ENCODE measurements at regions not wholly inside any gene's neighbourhood (a gene's known extent, or its start where the extent isn't known, plus 50 kb on each side); places are given as distances from the start of the nearest gene placed in this dataset.

DNA sequence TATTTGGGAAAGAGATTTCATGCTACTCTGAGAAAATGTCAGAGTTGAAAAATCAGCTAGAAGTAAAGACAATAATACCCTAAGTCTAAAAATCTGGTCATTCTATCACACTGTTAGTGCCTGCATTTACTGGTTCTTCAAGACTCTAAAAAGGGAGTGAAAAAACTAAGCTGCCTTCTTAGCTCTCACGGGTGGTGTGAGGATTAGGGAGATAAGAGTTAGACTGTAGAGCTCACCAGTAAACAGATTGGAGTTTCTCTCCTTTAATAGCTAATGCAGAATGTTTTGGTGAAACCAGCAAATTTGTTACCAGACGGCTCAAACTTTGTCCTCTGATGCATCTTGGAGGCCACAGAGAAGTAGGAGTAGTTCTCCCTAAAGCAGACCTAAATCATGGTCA lies 135.0 kb upstream of the OTX2 start:
- no peaks in the 10 kb centered on the region for H3K36me3 Mint-ChIP-seq

DNA sequence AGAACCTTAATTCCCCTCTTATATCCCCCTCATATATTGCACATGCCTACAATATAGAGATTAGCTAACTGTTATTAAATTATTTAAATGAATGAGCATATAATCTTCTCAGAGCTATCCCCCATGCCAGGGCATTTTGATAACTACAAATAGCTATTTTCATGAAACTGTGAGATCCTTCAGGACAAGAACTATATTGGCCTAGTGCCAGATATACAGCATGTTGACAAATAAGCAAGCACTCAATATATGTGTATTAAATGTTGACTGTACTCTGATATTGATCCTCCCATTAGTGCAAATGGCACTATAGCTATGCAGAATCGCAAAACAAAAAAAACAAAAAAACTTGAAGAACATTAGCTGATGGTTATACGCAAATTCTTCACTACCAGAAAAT lies 134.1 kb upstream of the OTX2 start:
- Mint-ChIP-seq H3K4me3 (no peak overlapping the region), H3K4me1 (no peaks in the 10 kb centered on the region), H3K27ac (no peak overlapping the region), H3K9me3 (peaks cover 13% of the 10 kb centered on the region), H3K36me3 (no peaks in the 10 kb centered on the region)
- DNase-seq (ENCODE audit: low spot score in 2 of 2) = no peak
- ATAC-seq = no peak

More for the DNA sequence above, 135.0 kb upstream of the OTX2 start:
- peaks cover 10% of the 10 kb centered on the region for H3K9me3 Mint-ChIP-seq
- H3K4me3 Mint-ChIP-seq = no peak overlapping the region
- DNase-seq (ENCODE audit: low spot score in 2 of 2) (no peak), ATAC-seq (no peak)
- H3K27ac Mint-ChIP-seq = no peak overlapping the region
- H3K4me1 Mint-ChIP-seq = no peaks in the 10 kb centered on the region

DNA sequence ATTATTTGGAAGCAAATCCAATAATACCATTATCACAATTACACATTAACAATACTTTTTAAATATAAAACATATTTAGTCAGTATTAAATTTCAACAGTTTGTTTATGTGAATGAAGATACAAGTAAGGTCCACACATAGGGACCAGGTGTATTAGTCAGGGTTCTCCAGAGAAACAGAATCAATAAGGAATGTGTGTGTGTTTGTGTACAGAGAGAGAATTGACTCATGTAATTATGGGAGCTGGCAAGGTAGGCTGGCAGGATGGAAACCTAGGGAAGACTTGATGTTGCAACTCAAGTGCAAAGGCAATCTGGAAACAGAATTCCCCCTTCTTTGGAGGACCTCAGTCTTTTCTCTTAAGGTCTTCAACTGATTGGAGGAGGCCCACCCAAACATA lies 123.2 kb upstream of the OTX2 start:
- Mint-ChIP-seq H3K27ac (no peak overlapping the region), H3K9me3 (peaks cover 4% of the 10 kb centered on the region)

DNA sequence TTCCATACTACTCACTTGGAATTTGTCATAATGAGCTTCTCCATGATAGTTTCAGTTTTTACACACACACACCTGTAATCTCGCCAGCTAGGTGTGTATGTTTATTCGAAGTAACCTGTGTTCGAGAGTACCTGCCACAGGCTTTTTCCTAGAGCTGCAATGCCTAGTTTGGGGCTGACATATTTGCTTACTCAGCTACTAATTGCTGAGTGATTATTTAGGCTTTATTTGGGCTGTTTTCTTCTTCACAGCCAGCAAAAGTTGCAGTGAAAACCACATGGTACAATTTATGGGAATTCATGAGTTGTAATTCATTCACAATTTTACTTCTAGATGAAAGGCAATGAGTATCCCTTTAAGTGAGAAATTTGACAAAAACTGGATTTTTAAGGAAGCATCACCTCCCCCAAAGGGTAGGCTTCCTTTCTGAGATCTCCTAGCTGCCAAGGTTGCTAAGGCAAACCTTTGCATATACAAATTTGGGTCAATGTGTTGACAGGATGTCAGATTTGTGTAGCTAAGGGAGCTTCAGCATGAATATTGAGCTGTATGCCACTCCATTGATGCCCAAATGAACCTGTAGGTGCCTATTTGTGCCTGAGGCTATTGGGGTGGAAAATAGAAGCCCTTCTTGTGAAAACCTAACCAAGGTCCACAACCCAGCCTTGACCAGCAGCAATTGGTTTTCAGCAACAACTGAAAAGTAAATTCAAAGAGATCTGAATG lies 108.7 kb upstream of the OTX2 start:
- Mint-ChIP-seq H3K36me3 (no peaks in the 10 kb centered on the region), H3K27ac (no peak overlapping the region), H3K9me3 (peaks cover 4% of the 10 kb centered on the region), H3K4me1 (no peaks in the 10 kb centered on the region), H3K4me3 (no peak overlapping the region)
- no peak for ATAC-seq
- DNase-seq (ENCODE audit: low spot score in 2 of 2) = no peak

More for the DNA sequence above, 123.2 kb upstream of the OTX2 start:
- H3K4me1 Mint-ChIP-seq = no peaks in the 10 kb centered on the region
- H3K4me3 Mint-ChIP-seq = no peak overlapping the region
- DNase-seq (ENCODE audit: low spot score in 2 of 2) (no peak), ATAC-seq (no peak)
- H3K36me3 Mint-ChIP-seq = no peaks in the 10 kb centered on the region

DNA sequence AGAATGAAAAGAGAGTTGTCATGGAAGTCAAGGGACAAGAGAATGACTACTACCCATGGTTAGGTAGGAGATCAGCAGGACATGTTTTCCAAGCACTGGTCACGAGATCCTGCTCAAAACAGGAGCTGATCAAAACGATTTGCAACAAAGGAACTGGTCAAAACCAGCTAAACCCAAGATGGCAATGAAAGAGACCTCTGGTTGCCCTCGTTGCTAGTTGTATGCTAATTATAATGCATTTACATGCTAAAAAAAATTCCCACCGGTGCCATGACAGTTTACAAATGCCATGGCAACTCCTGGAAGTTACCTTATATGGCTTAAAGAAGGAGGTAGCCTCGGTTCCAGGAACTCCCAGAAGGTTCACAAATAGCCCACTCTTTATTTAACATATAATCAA lies 95.0 kb upstream of the OTX2 start:
- H3K4me3 Mint-ChIP-seq = no peak overlapping the region
- no peak overlapping the region for H3K27ac Mint-ChIP-seq
- no peaks in the 10 kb centered on the region for H3K4me1 Mint-ChIP-seq
- ATAC-seq = no peak
- H3K36me3 Mint-ChIP-seq = no peaks in the 10 kb centered on the region
- H3K9me3 Mint-ChIP-seq = peaks cover 5% of the 10 kb centered on the region
- no peak for DNase-seq (ENCODE audit: low spot score in 2 of 2)

DNA sequence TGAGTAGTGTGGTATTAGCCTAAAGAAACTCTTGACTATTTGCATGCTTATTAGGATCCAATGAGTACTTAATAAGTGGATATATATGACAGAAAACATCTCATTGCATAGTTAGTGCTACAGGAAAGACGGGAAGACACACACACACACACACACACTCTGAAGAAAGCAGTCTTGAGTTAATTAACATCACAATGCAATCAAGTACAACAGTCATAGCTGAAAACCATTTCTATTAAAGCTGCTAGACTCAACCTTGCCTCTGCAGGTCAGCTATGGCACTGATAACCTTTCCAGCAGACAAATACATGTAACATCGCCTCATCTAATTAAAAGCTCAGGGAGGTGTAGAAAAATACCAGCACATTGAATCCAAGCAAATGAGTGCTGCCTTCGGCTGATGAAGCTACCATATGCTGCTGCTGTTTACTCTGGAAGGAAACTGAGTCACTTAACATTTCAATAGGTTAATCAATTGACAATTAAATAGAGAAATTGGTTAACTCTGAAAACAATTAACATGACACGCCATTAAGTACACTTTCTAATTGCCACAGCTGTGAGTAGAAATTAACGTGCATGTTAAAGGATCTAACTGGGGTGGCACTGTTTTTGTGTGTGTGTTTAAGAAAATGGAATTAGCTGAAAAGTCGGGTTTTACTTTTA lies 93.2 kb upstream of the OTX2 start:
- no peaks in the 10 kb centered on the region for H3K36me3 Mint-ChIP-seq
- no peaks in the 10 kb centered on the region for H3K4me1 Mint-ChIP-seq
- DNase-seq (ENCODE audit: low spot score in 2 of 2) (no peak), ATAC-seq (no peak)
- H3K27ac Mint-ChIP-seq = no peak overlapping the region
- no peak overlapping the region for H3K4me3 Mint-ChIP-seq
- peaks cover 5% of the 10 kb centered on the region for H3K9me3 Mint-ChIP-seq

DNA sequence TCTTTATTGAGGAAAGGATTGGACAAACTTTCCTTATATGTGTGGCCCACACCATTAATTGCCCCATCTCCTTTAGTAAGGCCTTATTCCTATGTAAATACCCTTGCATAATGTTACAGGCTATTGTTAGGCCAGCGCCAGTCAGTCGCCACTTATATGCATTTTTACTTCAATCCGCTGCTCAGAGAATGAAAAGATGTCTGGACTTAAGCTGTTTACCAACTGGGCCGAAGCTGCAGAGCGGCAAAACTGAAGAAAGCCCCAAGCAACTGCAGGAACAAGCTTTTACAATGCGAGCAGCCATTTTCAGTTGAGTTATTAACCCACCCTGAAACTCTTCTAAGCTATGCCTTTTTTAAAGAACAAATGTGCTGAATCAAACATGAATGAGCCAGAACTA lies 92.1 kb upstream of the OTX2 start:
- ATAC-seq (no peak), DNase-seq (ENCODE audit: low spot score in 2 of 2) (no peak)
- Mint-ChIP-seq H3K4me1 (no peaks in the 10 kb centered on the region), H3K4me3 (no peak overlapping the region), H3K9me3 (peaks cover 5% of the 10 kb centered on the region), H3K27ac (no peak overlapping the region), H3K36me3 (no peaks in the 10 kb centered on the region)

DNA sequence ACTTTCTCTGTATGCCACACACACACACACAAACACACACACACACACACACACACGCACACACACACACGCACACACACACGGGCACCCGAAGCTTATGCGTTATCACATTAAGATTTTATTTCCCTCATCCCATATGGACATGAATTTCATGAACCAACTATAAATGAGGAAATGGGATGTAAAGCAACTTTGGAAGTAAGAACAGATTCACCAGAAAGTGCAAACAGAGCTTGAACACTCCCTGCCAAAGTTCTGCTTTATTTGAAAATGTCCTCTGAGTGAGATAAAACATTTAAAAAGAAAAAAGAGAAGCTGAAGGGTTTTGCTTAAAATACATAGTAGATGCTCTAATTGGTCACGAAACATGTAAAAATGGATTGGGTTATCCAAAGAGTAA lies 90.4 kb upstream of the OTX2 start:
- Mint-ChIP-seq H3K27ac (no peak overlapping the region), H3K36me3 (no peaks in the 10 kb centered on the region), H3K4me3 (no peak overlapping the region), H3K9me3 (peaks cover 3% of the 10 kb centered on the region), H3K4me1 (no peaks in the 10 kb centered on the region)
- ATAC-seq (no peak), DNase-seq (ENCODE audit: low spot score in 2 of 2) (no peak)

DNA sequence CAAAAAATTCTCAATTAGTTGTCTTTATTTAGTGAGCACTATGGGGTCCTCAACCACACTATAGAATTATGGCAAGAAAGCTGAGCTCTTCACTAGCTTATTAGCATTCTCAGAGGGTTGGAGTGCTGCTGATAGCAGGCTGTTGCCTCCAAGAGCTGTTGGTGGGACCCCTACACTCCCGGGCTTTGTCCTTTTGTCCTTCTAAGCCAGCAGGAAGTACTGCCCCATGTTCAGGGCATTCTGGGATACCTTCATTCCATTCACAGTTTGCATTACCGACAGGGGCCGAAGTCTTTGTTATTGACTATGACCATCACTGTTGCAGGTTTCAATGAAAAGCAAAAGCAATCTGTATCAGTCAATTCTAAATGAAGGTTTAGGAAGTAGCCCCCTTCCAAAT lies 89.5 kb upstream of the OTX2 start:
- Mint-ChIP-seq H3K36me3 (no peaks in the 10 kb centered on the region), H3K4me1 (no peaks in the 10 kb centered on the region), H3K27ac (no peak overlapping the region), H3K4me3 (no peak overlapping the region), H3K9me3 (peaks cover 2% of the 10 kb centered on the region)
- DNase-seq (ENCODE audit: low spot score in 2 of 2) (no peak), ATAC-seq (no peak)

DNA sequence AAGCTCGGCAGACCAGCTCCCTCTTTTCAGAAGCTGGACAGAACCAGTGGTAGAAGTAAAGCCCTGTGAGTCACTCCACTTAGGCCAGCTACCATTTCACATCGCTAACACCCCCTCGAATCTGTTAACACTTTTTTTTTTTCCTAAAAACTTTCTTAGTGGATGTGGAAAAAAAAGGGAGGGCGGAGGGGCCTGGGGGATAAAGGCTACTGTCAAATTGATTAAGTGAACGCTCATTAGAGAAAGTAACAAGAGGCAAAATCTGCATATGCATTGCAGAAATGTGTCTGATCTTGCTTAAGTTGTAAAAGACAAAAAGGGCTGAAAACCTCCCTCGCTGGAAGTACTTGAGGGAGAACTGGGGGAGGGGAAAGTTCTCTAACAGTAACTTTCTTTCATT lies 86.6 kb upstream of the OTX2 start:
- Mint-ChIP-seq H3K36me3 (no peaks in the 10 kb centered on the region), H3K4me1 (no peaks in the 10 kb centered on the region), H3K4me3 (no peak overlapping the region), H3K27ac (no peak overlapping the region), H3K9me3 (peaks cover 2% of the 10 kb centered on the region)
- no peak for DNase-seq (ENCODE audit: low spot score in 2 of 2)
- no peak for ATAC-seq

DNA sequence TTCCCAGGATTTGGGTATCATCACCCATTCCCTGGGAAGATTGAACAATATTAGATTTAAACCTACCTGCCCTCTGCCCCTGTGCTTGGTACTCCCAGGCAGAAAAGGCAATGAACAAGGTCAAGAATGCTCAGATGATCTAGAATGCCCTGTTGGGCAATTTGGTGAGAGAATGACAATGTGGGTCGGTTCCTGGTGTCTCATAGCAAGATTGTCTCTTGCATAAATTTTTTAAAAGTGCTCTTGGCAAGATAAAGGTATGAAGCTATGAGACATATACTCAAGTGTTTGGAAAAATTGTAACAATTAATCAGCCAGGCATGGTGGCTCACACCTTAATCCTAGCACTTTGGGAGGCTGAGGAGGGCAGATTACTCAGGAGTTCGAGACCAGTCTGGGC lies 86.0 kb upstream of the OTX2 start:
- no peak for ATAC-seq
- Mint-ChIP-seq H3K9me3 (peaks cover 2% of the 10 kb centered on the region), H3K4me3 (no peak overlapping the region), H3K27ac (no peak overlapping the region), H3K4me1 (no peaks in the 10 kb centered on the region), H3K36me3 (no peaks in the 10 kb centered on the region)
- no peak for DNase-seq (ENCODE audit: low spot score in 2 of 2)

DNA sequence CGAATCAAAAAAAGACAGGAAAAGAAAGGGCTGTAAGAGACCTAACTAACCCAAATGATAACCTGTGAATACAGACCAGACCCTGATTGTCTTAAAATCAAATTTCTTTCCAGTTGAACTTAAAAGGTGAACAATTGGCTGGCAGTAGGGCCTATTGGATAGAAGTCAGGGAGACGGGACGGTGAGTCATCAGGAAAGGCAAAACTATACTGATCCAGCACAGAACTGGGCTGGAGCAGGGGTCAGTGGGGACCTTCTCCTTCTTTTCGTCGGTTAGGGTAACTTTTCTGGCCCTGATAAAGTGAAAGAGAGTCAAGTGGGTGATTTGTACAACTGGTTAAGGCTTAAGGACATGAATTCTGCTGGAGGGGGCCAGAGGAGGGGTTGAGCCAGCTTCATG lies 84.9 kb upstream of the OTX2 start:
- Mint-ChIP-seq H3K4me3 (no peak overlapping the region), H3K9me3 (peaks cover 2% of the 10 kb centered on the region), H3K4me1 (no peaks in the 10 kb centered on the region), H3K27ac (no peak overlapping the region), H3K36me3 (no peaks in the 10 kb centered on the region)
- no peak for DNase-seq (ENCODE audit: low spot score in 2 of 2)
- ATAC-seq = no peak

DNA sequence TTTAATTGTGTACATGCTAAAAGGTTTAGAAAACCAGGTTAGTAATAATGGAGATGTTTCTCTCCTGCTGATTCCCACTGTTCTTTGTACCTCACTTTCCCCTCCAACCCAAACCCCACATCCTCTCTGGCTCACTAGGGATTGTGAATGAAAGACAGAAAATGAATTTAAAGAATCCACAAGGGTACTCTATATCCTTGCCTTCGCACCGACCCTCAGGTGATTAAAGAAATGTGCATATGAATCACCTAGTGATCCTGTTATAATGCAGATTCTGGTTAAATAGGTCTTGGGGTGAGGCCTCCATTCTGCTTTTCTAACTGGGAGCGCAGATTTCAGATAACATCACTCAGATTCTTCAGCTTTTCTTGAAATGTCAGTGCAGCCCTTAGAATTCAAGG lies 84.3 kb upstream of the OTX2 start:
- H3K9me3 Mint-ChIP-seq = peaks cover 2% of the 10 kb centered on the region
- no peaks in the 10 kb centered on the region for H3K36me3 Mint-ChIP-seq
- no peak for ATAC-seq
- no peak overlapping the region for H3K4me3 Mint-ChIP-seq
- no peaks in the 10 kb centered on the region for H3K4me1 Mint-ChIP-seq
- no peak for DNase-seq (ENCODE audit: low spot score in 2 of 2)
- no peak overlapping the region for H3K27ac Mint-ChIP-seq

DNA sequence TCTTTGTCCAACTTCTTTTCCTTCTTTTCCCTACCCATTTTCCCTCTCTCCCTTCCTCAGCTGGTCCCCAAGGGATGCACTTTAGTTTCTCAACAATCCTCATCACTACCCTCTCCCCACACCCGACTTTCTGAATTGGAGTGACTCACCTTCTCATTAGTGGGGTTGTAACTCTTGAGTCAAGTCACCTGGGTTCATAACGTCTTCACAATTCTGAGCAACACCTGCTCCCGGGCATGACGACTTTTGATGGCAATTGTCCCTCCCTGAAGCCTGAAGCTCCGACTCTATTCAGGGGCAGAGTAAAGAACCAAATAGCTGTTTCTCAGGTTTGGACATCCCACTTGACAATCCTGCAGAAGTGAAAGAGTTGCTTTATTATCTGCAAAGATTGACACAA lies 82.7 kb upstream of the OTX2 start:
- H3K27ac Mint-ChIP-seq = no peak overlapping the region
- no peaks in the 10 kb centered on the region for H3K4me1 Mint-ChIP-seq
- DNase-seq (ENCODE audit: low spot score in 2 of 2) = no peak
- H3K9me3 Mint-ChIP-seq = peaks cover 2% of the 10 kb centered on the region
- no peaks in the 10 kb centered on the region for H3K36me3 Mint-ChIP-seq
- ATAC-seq = no peak
- no peak overlapping the region for H3K4me3 Mint-ChIP-seq

DNA sequence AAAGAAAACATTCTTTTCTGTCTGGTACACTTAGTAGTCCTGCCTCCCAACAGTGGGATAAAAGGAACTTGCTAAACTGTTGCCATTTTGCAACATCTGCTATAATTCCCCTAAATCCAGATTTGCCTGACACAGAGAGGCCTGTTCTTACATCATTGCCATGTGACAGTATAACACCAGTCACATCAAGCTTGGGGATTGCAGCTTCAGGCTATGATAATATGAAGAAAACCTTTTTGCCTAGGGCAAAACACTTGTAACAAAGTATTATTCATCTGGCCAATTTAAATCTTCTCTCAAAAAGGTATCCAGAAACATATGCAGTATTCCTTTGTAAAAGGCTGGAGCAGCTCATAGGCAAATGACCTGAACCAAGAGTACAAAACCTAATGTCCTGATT lies 80.9 kb upstream of the OTX2 start:
- Mint-ChIP-seq H3K4me3 (no peak overlapping the region), H3K4me1 (no peaks in the 10 kb centered on the region), H3K36me3 (no peaks in the 10 kb centered on the region), H3K9me3 (peaks cover 2% of the 10 kb centered on the region), H3K27ac (no peak overlapping the region)
- DNase-seq (ENCODE audit: low spot score in 2 of 2) (no peak), ATAC-seq (no peak)

DNA sequence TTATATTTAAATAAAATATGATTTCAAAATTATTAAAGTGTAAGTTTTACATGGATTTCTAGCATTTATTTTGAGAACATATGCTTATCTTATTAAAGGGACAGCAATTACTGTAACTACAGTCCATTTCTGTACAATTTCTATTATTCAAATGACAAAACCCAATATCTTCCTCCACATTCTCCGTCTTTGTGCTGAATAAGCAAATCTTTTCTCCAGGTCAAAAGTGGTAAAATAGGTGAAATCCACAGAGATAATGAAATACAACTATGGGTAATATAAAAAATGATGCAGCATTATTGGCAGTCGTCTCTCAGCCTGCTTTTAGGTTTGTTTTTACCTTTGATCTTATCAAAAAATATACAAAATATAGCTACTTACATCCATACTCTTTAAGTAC lies 79.4 kb upstream of the OTX2 start:
- Mint-ChIP-seq H3K9me3 (no peaks in the 10 kb centered on the region), H3K27ac (no peak overlapping the region), H3K36me3 (no peaks in the 10 kb centered on the region), H3K4me1 (no peaks in the 10 kb centered on the region), H3K4me3 (no peak overlapping the region)
- DNase-seq (ENCODE audit: low spot score in 2 of 2) = no peak
- ATAC-seq = no peak

Data from stimulated activated effector memory CD8-positive, alpha-beta T cell treated with anti-CD3 and anti-CD28 coated beads, Interleukin-12 subunit alpha, Interleukin-12 subunit beta, amount 100 ng/mL, for 72 hours (primary cell).